Esophagus squamous epithelium (tissue), 4 donors: ENCODE measurements at regions not wholly inside any gene's neighbourhood (a gene's known extent, or its start where the extent isn't known, plus 50 kb on each side); places are given as distances from the start of the nearest gene placed in this dataset.

Experiments used
- POLR2A ChIP-seq, 4 donors: fragments of 450-650 bp; IDR thresholded peaks; one replicate each; pipeline ENCODE4 v1.6.1; 2017; ENCODE audit warnings: antibody characterized with exemption in 4 of 4, mild to moderate bottlenecking in 4 of 4, moderate library complexity in 3 of 4
- TF ChIP-seq, protein P1 (sequence below), 6 experiments: fragments of 450-650 bp in 4 of 6; fragments of 200-600 bp in 2 of 6; sonication (generic) in 2 of 6; IDR thresholded peaks; one replicate each; pipeline ENCODE4 v1.5.1; 2016 to 2019; ENCODE audit warnings: antibody characterized with exemption in 6 of 6, mild to moderate bottlenecking in 4 of 6, moderate library complexity in 4 of 6

DNA sequence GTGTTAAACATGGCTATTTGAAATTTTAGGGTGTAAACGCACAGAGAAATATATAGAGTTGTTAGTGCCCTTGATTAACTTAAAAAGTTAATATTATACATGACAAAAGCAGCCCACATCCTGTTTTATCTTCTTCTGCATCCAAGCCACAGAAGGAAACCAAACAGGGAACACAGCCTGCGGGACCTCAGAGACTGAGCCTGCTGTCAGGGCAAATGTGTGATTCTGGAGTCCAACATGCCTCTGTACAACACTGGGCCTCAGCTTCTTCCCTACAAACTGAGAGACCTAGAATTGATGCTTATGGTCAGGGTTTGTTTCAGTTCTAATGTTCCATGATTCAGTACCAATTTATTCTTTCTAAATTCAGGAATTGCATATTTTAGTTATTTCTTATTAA is 404.7 kb downstream of the FBXO15 start:
- TF ChIP-seq POLR2A (IDR thresholded peaks at IDR 0.05): no peak
- TF ChIP-seq, protein P1, sequence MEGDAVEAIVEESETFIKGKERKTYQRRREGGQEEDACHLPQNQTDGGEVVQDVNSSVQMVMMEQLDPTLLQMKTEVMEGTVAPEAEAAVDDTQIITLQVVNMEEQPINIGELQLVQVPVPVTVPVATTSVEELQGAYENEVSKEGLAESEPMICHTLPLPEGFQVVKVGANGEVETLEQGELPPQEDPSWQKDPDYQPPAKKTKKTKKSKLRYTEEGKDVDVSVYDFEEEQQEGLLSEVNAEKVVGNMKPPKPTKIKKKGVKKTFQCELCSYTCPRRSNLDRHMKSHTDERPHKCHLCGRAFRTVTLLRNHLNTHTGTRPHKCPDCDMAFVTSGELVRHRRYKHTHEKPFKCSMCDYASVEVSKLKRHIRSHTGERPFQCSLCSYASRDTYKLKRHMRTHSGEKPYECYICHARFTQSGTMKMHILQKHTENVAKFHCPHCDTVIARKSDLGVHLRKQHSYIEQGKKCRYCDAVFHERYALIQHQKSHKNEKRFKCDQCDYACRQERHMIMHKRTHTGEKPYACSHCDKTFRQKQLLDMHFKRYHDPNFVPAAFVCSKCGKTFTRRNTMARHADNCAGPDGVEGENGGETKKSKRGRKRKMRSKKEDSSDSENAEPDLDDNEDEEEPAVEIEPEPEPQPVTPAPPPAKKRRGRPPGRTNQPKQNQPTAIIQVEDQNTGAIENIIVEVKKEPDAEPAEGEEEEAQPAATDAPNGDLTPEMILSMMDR (IDR thresholded peaks at IDR 0.05): no peak
